H9 (cell line): ENCODE measurements at regions not wholly inside any gene's neighbourhood (a gene's known extent, or its start where the extent isn't known, plus 50 kb on each side); places are given as distances from the start of the nearest gene placed in this dataset.

Experiments used
- DNase-seq: peaks from one replicate; pipeline ENCODE4 v3.0.0-alpha.2; 2017
- H2AFZ ChIP-seq: one replicate; pipeline ENCODE4 v1.6.1; 2013; ENCODE audit warnings: mild to moderate bottlenecking, low read length, control low read depth, moderate library complexity
- H2AK5ac ChIP-seq: 2 replicates; pipeline ENCODE4 v1.6.1; 2013; ENCODE audit warnings: low read length, control low read depth, mixed read lengths; ENCODE audit not compliant: insufficient read length
- H2BK120ac ChIP-seq: one replicate; pipeline ENCODE4 v1.6.1; 2013; ENCODE audit warnings: low read depth, mild to moderate bottlenecking, low read length, control low read depth, inconsistent platforms; ENCODE audit not compliant: poor library complexity, severe bottlenecking
- H2BK12ac ChIP-seq: 2 replicates; pipeline ENCODE4 v1.6.1; 2013; ENCODE audit warnings: low read length, control low read depth, mixed read lengths, low read depth; ENCODE audit not compliant: insufficient read length
- H2BK15ac ChIP-seq: 2 replicates; pipeline ENCODE4 v1.6.1; 2013; ENCODE audit warnings: low read depth, low read length, control low read depth
- H2BK20ac ChIP-seq: one replicate; pipeline ENCODE4 v1.6.1; 2013; ENCODE audit warnings: low read depth, mild to moderate bottlenecking, low read length, control low read depth, inconsistent platforms; ENCODE audit not compliant: poor library complexity, severe bottlenecking
- H2BK5ac ChIP-seq: 2 replicates; pipeline ENCODE4 v1.6.1; 2013; ENCODE audit warnings: low read length, control low read depth, mixed read lengths; ENCODE audit not compliant: insufficient read length
- H3K14ac ChIP-seq: 2 replicates; pipeline ENCODE4 v1.6.1; 2013; ENCODE audit warnings: low read length, control low read depth; ENCODE audit not compliant: insufficient read depth
- H3K18ac ChIP-seq: 2 replicates; pipeline ENCODE4 v1.6.1; 2013; ENCODE audit warnings: low read depth, mild to moderate bottlenecking, mixed read lengths, low read length, control low read depth; ENCODE audit not compliant: insufficient read length
- H3K23ac ChIP-seq: 2 replicates; pipeline ENCODE4 v1.6.1; 2013; ENCODE audit warnings: low read length, control low read depth, mixed read lengths, low read depth; ENCODE audit not compliant: insufficient read length
- H3K23me2 ChIP-seq: 2 replicates; pipeline ENCODE4 v1.6.1; 2013; ENCODE audit warnings: low read depth, mild to moderate bottlenecking, mixed read lengths, low read length, control low read depth; ENCODE audit not compliant: insufficient read length, poor library complexity, severe bottlenecking
- H3K27ac ChIP-seq: 2 replicates; pipeline ENCODE4 v1.5.1; 2013; ENCODE audit warnings: low read length, control low read depth, mixed read lengths, low read depth; ENCODE audit not compliant: insufficient read length
- H3K27me3 ChIP-seq: 2 replicates; pipeline ENCODE4 v1.6.1; 2013; ENCODE audit warnings: low read length, control low read depth, inconsistent platforms; ENCODE audit not compliant: insufficient read depth
- H3K4ac ChIP-seq: 2 replicates; pipeline ENCODE4 v1.6.1; 2013; ENCODE audit warnings: low read depth, mild to moderate bottlenecking, control low read depth, inconsistent platforms, low read length, moderate library complexity
- H3K4me1 ChIP-seq: 2 replicates; pipeline ENCODE4 v1.6.1; 2013; ENCODE audit warnings: low read length, control low read depth, inconsistent platforms; ENCODE audit not compliant: insufficient read depth
- H3K4me2 ChIP-seq: 2 replicates; pipeline ENCODE4 v1.6.1; 2013; ENCODE audit warnings: low read length, control low read depth, mixed read lengths; ENCODE audit not compliant: insufficient read length, insufficient read depth
- H3K56ac ChIP-seq: 2 replicates; pipeline ENCODE4 v1.6.1; 2013; ENCODE audit warnings: low read depth, mild to moderate bottlenecking, mixed read lengths, low read length, control low read depth; ENCODE audit not compliant: insufficient read length
- H3K79me1 ChIP-seq: 2 replicates; pipeline ENCODE4 v1.6.1; 2013; ENCODE audit warnings: low read depth, mild to moderate bottlenecking, moderate library complexity, low read length, control low read depth, inconsistent platforms; ENCODE audit not compliant: insufficient read depth, poor library complexity, severe bottlenecking
- H3K79me2 ChIP-seq: 2 replicates; pipeline ENCODE4 v1.6.1; 2013; ENCODE audit warnings: low read length, control low read depth, inconsistent platforms; ENCODE audit not compliant: insufficient read depth
- H3K9ac ChIP-seq: 2 replicates; pipeline ENCODE4 v1.6.1; 2013; ENCODE audit warnings: low read length, control low read depth, mixed read lengths; ENCODE audit not compliant: insufficient read length; ENCODE audit errors: extremely low read depth
- H3K9me3 ChIP-seq: one replicate; pipeline ENCODE4 v1.6.1; 2013; ENCODE audit warnings: low read depth, low read length, inconsistent platforms; ENCODE audit not compliant: control insufficient read depth
- H3T11ph ChIP-seq: one replicate; pipeline ENCODE4 v1.6.1; 2013; ENCODE audit warnings: mild to moderate bottlenecking, low read length, control low read depth, inconsistent platforms
- H4K20me1 ChIP-seq: one replicate; pipeline ENCODE4 v1.6.1; 2013; ENCODE audit not compliant: control insufficient read depth, insufficient read length, insufficient read depth
- H4K5ac ChIP-seq: 2 replicates; pipeline ENCODE4 v1.6.1; 2013; ENCODE audit warnings: low read depth, mild to moderate bottlenecking, mixed read lengths, low read length, control low read depth; ENCODE audit not compliant: insufficient read length
- H4K8ac ChIP-seq: replicated peaks from 2 replicates; pipeline ENCODE4 v1.6.1; 2013; ENCODE audit warnings: low read length, control low read depth, mixed read lengths, low read depth; ENCODE audit not compliant: insufficient read length
- H4K91ac ChIP-seq: 2 replicates; pipeline ENCODE4 v1.6.1; 2013; ENCODE audit warnings: low read depth, mild to moderate bottlenecking, moderate library complexity, mixed read lengths, low read length, control low read depth; ENCODE audit not compliant: insufficient read length
- H3K27ac Mint-ChIP-seq, 3 experiments: 2 replicates in 2 of 3; 3 replicates in 1 of 3; pipeline ENCODE4 v1.8.0; 2020 to 2021; ENCODE audit warnings: mixed read lengths in 3 of 3, mild to moderate bottlenecking in 1 of 3, moderate library complexity in 1 of 3
- H3K27me3 Mint-ChIP-seq: 2 replicates; pipeline ENCODE4 v1.8.0; 2021; ENCODE audit warnings: low read depth, mild to moderate bottlenecking, moderate library complexity, mixed read lengths
- H3K36me3 Mint-ChIP-seq, 3 experiments: 2 replicates in 2 of 3; 3 replicates in 1 of 3; pipeline ENCODE4 v1.8.0; 2020 to 2021; ENCODE audit warnings: low read depth in 3 of 3, mixed read lengths in 3 of 3; ENCODE audit not compliant: insufficient read depth in 1 of 3
- H3K4me1 Mint-ChIP-seq, 2 experiments: 2 replicates each; pipeline ENCODE4 v1.8.0; 2020; ENCODE audit warnings: mixed read lengths in 2 of 2
- H3K4me3 Mint-ChIP-seq, 2 experiments: 2 replicates in 1 of 2; 3 replicates in 1 of 2; pipeline ENCODE4 v1.8.0; 2020 to 2021; ENCODE audit warnings: mild to moderate bottlenecking in 2 of 2, mixed read lengths in 2 of 2, moderate library complexity in 1 of 2
- H3K9me3 Mint-ChIP-seq, 2 experiments: 2 replicates in 1 of 2; 3 replicates in 1 of 2; pipeline ENCODE4 v1.8.0; 2020; ENCODE audit warnings: mild to moderate bottlenecking in 2 of 2, mixed read lengths in 2 of 2, moderate library complexity in 1 of 2
- WGBS: extraction: QIAGEN DNeasy Blood & Tissue Kit; methylation state at CpG from one replicate; pipeline ENCODE4 v1.1.7; 2013; ENCODE audit warnings: missing lambda C conversion rate, low lambda C conversion rate, mixed read lengths; ENCODE audit not compliant: insufficient read length; ENCODE audit errors: extremely low coverage; 5-methylcytosine and 5-hydroxymethylcytosine counted together
- TF ChIP-seq, protein P1 (sequence below): fragments of 200-600 bp; sonication (generic); conservative IDR thresholded peaks from 3 replicates; pipeline ENCODE4 v1.8.0; 2021; ENCODE audit warnings: antibody characterized with exemption, mild to moderate bottlenecking

DNA sequence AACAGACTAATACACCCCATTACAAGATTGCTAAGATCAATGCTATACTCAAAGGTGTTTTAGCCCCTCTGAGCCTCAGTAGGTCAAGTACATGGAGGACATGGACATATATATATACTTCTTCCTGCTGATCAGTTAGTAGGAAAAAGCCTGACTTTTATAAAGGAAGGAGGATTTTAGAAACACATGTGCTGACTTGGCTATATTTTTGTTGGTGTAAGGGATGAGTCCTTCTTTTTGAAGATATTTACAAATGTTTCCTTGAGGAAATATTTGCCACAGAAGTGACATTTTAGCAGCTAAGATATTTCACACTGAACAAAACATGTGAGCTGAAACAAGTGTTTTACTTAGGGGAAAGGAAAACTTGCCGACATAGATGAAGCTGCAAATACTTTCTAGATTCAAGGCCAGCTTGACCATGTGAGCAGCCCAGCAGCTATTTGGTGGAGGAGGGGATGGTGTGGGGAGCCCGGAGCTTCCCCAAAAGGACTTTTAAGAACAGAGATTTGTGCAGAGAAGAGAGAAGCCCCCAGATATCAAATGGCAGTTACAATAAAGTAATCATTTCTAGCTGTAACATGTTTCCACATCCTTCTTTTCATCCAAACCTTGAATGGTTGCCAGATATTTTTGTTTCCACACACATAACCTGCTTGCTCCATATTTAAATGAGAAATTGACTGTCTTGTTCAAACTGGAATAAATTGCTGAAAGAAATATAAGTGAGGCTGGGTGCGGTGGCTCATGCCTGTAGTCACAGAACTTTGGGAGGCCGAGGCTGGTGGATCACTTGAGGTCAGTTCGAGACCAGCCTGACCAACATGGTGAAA is 111.7 kb upstream of the NR2F2 start:
- Histone ChIP-seq H2BK12ac (no peak overlapping the region), H4K8ac (no peak overlapping the region), H3K4me2 (no peak overlapping the region), H2AK5ac (no peak overlapping the region), H4K20me1 (no peaks in the 10 kb centered on the region), H3K4me1 (no peaks in the 10 kb centered on the region), H3K27ac (no peak overlapping the region), H3K4ac (no peak overlapping the region), H3K14ac (no peak overlapping the region), H2BK20ac (no peak overlapping the region), H4K5ac (no peak overlapping the region), H3T11ph (no peak overlapping the region), H4K91ac (no peak overlapping the region), H3K56ac (no peak overlapping the region), H2AFZ (no peak overlapping the region), H2BK15ac (no peak overlapping the region), H2BK120ac (no peak overlapping the region), H3K27me3 (no peaks in the 10 kb centered on the region; the same call in 1 of the 2 replicates), H3K79me1 (no peaks in the 10 kb centered on the region), H3K79me2 (no peaks in the 10 kb centered on the region), H3K23me2 (no peaks in the 10 kb centered on the region), H2BK5ac (no peak overlapping the region), H3K9me3 (no peaks in the 10 kb centered on the region), H3K23ac (no peak overlapping the region), H3K18ac (no peak overlapping the region), H3K9ac (no peak overlapping the region)
- Mint-ChIP-seq H3K27me3 (peaks cover 53% of the 10 kb centered on the region), H3K4me1 (no peaks in the 10 kb centered on the region), H3K36me3 (no peaks in the 10 kb centered on the region; a peak in 1 of 7 replicates), H3K27ac (no peak overlapping the region), H3K9me3 (no peaks in the 10 kb centered on the region; a peak in 1 of 5 replicates), H3K4me3 (no peak overlapping the region)
- no peak for DNase-seq
- TF ChIP-seq, protein P1, sequence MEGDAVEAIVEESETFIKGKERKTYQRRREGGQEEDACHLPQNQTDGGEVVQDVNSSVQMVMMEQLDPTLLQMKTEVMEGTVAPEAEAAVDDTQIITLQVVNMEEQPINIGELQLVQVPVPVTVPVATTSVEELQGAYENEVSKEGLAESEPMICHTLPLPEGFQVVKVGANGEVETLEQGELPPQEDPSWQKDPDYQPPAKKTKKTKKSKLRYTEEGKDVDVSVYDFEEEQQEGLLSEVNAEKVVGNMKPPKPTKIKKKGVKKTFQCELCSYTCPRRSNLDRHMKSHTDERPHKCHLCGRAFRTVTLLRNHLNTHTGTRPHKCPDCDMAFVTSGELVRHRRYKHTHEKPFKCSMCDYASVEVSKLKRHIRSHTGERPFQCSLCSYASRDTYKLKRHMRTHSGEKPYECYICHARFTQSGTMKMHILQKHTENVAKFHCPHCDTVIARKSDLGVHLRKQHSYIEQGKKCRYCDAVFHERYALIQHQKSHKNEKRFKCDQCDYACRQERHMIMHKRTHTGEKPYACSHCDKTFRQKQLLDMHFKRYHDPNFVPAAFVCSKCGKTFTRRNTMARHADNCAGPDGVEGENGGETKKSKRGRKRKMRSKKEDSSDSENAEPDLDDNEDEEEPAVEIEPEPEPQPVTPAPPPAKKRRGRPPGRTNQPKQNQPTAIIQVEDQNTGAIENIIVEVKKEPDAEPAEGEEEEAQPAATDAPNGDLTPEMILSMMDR = no peak
- no CpG with 5 or more reads among the region's 5 CpGs for WGBS
